GM12878 (cell line): ENCODE measurements at regions not wholly inside any gene's neighbourhood (a gene's known extent, or its start where the extent isn't known, plus 50 kb on each side); places are given as distances from the start of the nearest gene placed in this dataset.

Source experiments
- ATAC-seq: fragments of 200-7000 bp; cut with Tn5 transposase; 3 replicates; pipeline ENCODE4 v1.9.1; 2020; ENCODE audit warnings: mild to moderate bottlenecking, moderate library complexity
- BruUV-seq: library from RNA; stranded (reverse); fragments of 400-500 nt; replicated peaks from 2 replicates; lab custom pipeline; 2021; lab: Mats Ljungman, UMichigan
- CTCF ChIA-PET: fragments of 300-600 bp; sonication (Branson Sonifier 250); formaldehyde crosslinking; extraction: SDS; loops from one replicate; lab custom pipeline; 2021; ENCODE audit warnings: inconsistent platforms; lab: Yijun Ruan, JAX
- POLR2A ChIA-PET: fragments of 350-600 bp; formaldehyde crosslinking; extraction: SDS; loops from one replicate; lab custom pipeline; 2021; ENCODE audit warnings: inconsistent platforms; lab: Charles Lee
- RAD21 ChIA-PET: fragments of 300-600 bp; sonication (Branson Sonifier 250); formaldehyde crosslinking; loops from one replicate; lab custom pipeline; 2023; ENCODE audit warnings: antibody characterized with exemption; ENCODE audit not compliant: unreplicated experiment; lab: Charles Lee
- SMC1A ChIA-PET: fragments of 300-600 bp; sonication (Branson Sonifier 250); formaldehyde crosslinking; loops from one replicate; lab custom pipeline; 2023; ENCODE audit not compliant: unreplicated experiment, uncharacterized antibody; lab: Charles Lee
- DNase-seq: peaks from one replicate; pipeline ENCODE4 v3.0.0-alpha.2; 2011; ENCODE audit warnings: low read depth, low spot score
- FAIRE-seq: peaks from 3 replicates; lab custom pipeline; 2011; peaks lifted over from hg19 to GRCh38; lab: Jason Lieb, UNC
- H2AFZ ChIP-seq: 2 replicates; pipeline ENCODE4 v1.6.0; 2011; ENCODE audit warnings: low read depth, low read length, control low read depth; ENCODE audit not compliant: control insufficient read depth
- H3K27ac ChIP-seq: 2 replicates; pipeline ENCODE4 v1.5.1; 2011; ENCODE audit warnings: control low read depth; ENCODE audit not compliant: control insufficient read depth, insufficient read depth
- H3K27me3 ChIP-seq, 2 experiments: replicated peaks in 1 of 2; 2 replicates each; pipeline versions ENCODE4 v1.6.0 to v1.6.1; 2011; ENCODE audit warnings: low read length in 1 of 2; ENCODE audit not compliant: control insufficient read depth in 2 of 2, insufficient read depth in 2 of 2
- H3K36me3 ChIP-seq, 2 experiments: 2 replicates each; pipeline ENCODE4 v1.5.1; 2011; ENCODE audit warnings: low read length in 1 of 2; ENCODE audit not compliant: control insufficient read depth in 2 of 2, insufficient read depth in 2 of 2
- H3K4me1 ChIP-seq: 2 replicates; pipeline ENCODE4 v1.6.1; 2011; ENCODE audit warnings: mild to moderate bottlenecking, low read length, moderate library complexity, mixed read lengths; ENCODE audit not compliant: control insufficient read depth, insufficient read depth
- H3K4me2 ChIP-seq: 2 replicates; pipeline ENCODE4 v1.6.0; 2011; ENCODE audit warnings: control low read depth; ENCODE audit not compliant: control insufficient read depth, insufficient read depth
- H3K4me3 ChIP-seq: fragments of 200-600 bp; sonication (generic); 2 replicates; pipeline ENCODE4 v1.5.1; 2016
- H3K79me2 ChIP-seq: 2 replicates; pipeline ENCODE4 v1.6.0; 2011; ENCODE audit warnings: low read length; ENCODE audit not compliant: control insufficient read depth, insufficient read depth
- H3K9ac ChIP-seq: 2 replicates; pipeline ENCODE4 v1.8.0; 2011; ENCODE audit warnings: low read length, control low read depth, mixed read lengths; ENCODE audit not compliant: control insufficient read depth, insufficient read depth
- H3K9me3 ChIP-seq: replicated peaks from 3 replicates; pipeline ENCODE4 v1.5.1; 2011; ENCODE audit warnings: mild to moderate bottlenecking, low read length; ENCODE audit not compliant: control insufficient read depth, insufficient read depth
- H4K20me1 ChIP-seq: 2 replicates; pipeline ENCODE4 v1.6.0; 2011; ENCODE audit not compliant: control insufficient read depth, insufficient read depth
- BACH1 ChIP-seq: fragments of 450-650 bp; IDR thresholded peaks from 2 replicates; pipeline ENCODE4 v1.6.1; 2017; ENCODE audit warnings: mild to moderate bottlenecking, borderline replicate concordance
- CHD4 ChIP-seq: fragments of 200-600 bp; sonication (generic); IDR thresholded peaks from 2 replicates; pipeline ENCODE4 v1.6.1; 2016; ENCODE audit warnings: mild to moderate bottlenecking
- CREM ChIP-seq: IDR thresholded peaks from 2 replicates; pipeline ENCODE4 v1.6.1; 2014; ENCODE audit warnings: antibody characterized with exemption, low read depth
- E4F1 ChIP-seq: fragments of 450-650 bp; IDR thresholded peaks from 2 replicates; pipeline ENCODE4 v1.6.1; 2018; ENCODE audit warnings: borderline replicate concordance, mild to moderate bottlenecking; ENCODE audit not compliant: partially characterized antibody
- HDAC2 ChIP-seq: fragments of 200-600 bp; sonication (generic); IDR thresholded peaks from 2 replicates; pipeline ENCODE4 v1.6.1; 2017
- MTA3 ChIP-seq: IDR thresholded peaks from 2 replicates; pipeline ENCODE4 v1.6.1; 2012; ENCODE audit warnings: low read length, inconsistent platforms, borderline replicate concordance
- MYB ChIP-seq: fragments of 150-350 bp; IDR thresholded peaks from 2 replicates; pipeline ENCODE4 v1.6.1; 2014; ENCODE audit warnings: mild to moderate bottlenecking, low read depth, low read length, borderline replicate concordance
- NKRF ChIP-seq: fragments of 450-650 bp; conservative IDR thresholded peaks from 2 replicates; pipeline ENCODE4 v1.6.1; 2017; ENCODE audit warnings: mild to moderate bottlenecking, moderate library complexity
- PKNOX1 ChIP-seq: fragments of 450-650 bp; IDR thresholded peaks from 2 replicates; pipeline ENCODE4 v1.6.1; 2016; ENCODE audit warnings: mild to moderate bottlenecking
- SREBF2 ChIP-seq: IDR thresholded peaks from 2 replicates; pipeline ENCODE4 v1.6.1; 2012; ENCODE audit warnings: mild to moderate bottlenecking, low read length
- WRNIP1 ChIP-seq: IDR thresholded peaks from 2 replicates; pipeline ENCODE4 v1.6.1; 2011; ENCODE audit warnings: low read depth, low read length, improper control_type of control experiment, borderline replicate concordance
- ZBTB33 ChIP-seq: fragments of 450-650 bp; IDR thresholded peaks from 2 replicates; pipeline ENCODE4 v1.6.1; 2017; ENCODE audit warnings: mild to moderate bottlenecking
- ZBTB4 ChIP-seq: fragments of 450-650 bp; formaldehyde crosslinking; IDR thresholded peaks from 2 replicates; pipeline ENCODE4 v1.4.0; 2022; ENCODE audit warnings: mild to moderate bottlenecking, moderate library complexity
- ZSCAN29 ChIP-seq: fragments of 450-650 bp; IDR thresholded peaks from 2 replicates; pipeline ENCODE4 v1.6.1; 2017; ENCODE audit warnings: mild to moderate bottlenecking, moderate library complexity
- in situ Hi-C: fragments of 300-500 bp; cut with MboI; formaldehyde crosslinking; loops from 9 replicates; pipeline ENCODE4 v1.14.3; 2018; ENCODE audit warnings: mixed read lengths
- intact Hi-C: fragments of 100-400 bp; cut with micrococcal nuclease; formaldehyde crosslinking; loops from one replicate; pipeline ENCODE4 v1.14.2; 2022; ENCODE audit not compliant: unreplicated experiment

GRCh38 chrX:103151799-103152198 lies 58.9 kb upstream of the NXF3 start (continued):
- no peak for TF ChIP-seq ZBTB33
- TF ChIP-seq CHD4 = no peak
- no peak for TF ChIP-seq HDAC2
- no peak for TF ChIP-seq MYB
- TF ChIP-seq PKNOX1 = no peak
- no peak for TF ChIP-seq SREBF2
- no peak for TF ChIP-seq NKRF
- TF ChIP-seq CREM = no peak
- no peak for TF ChIP-seq ZSCAN29

- in situ Hi-C loops (no loop called here), intact Hi-C loops (no loop called here)
- H3K27me3 ChIP-seq = no peaks in the 10 kb centered on the region
- FAIRE-seq (no peak), DNase-seq (no peak), ATAC-seq (no peak)
- H3K4me1 ChIP-seq = no peaks in the 10 kb centered on the region
- SMC1A ChIA-PET = no interaction called here
- no peak overlapping the region for H3K4me2 ChIP-seq
- CTCF ChIA-PET = no interaction called here
- H3K79me2 ChIP-seq = no peaks in the 10 kb centered on the region
- no peak overlapping the region for H2AFZ ChIP-seq
- H4K20me1 ChIP-seq = no peaks in the 10 kb centered on the region; the same call in 1 of the 2 replicates
- H3K27ac ChIP-seq = no peak overlapping the region
- no peaks in the 10 kb centered on the region for H3K36me3 ChIP-seq
- RAD21 ChIA-PET = no interaction called here
- no peak overlapping the region for H3K9ac ChIP-seq
- no peak overlapping the region for H3K4me3 ChIP-seq
- POLR2A ChIA-PET = no interaction called here
- no TSS peak for BruUV-seq
- H3K9me3 ChIP-seq = no peaks in the 10 kb centered on the region
- TF ChIP-seq BACH1 (no peak), CREM (no peak), E4F1 (no peak), MTA3 (no peak), WRNIP1 (no peak), MYB (no peak), ZBTB4 (CRISPR knock-in tag) (no peak)
Measured at GRCh38 chrX:103149652-103150051, 56.7 kb upstream of the NXF3 start.
